MM.1S (cell line): ENCODE measurements at regions not wholly inside any gene's neighbourhood (a gene's known extent, or its start where the extent isn't known, plus 50 kb on each side); places are given as distances from the start of the nearest gene placed in this dataset.
"Not testable (repeated sequence)": the region's sequence is repeated elsewhere in the genome, so short reads cannot be mapped to it uniquely, and the experiment has no call there.

Source experiments
- DNase-seq: peaks from one replicate; pipeline ENCODE4 v3.0.0-alpha.2; 2015
- H2AFZ ChIP-seq: fragments of 300-600 bp; sonication (generic); 2 replicates; pipeline ENCODE4 v1.6.0; 2016; ENCODE audit warnings: antibody characterized with exemption, low read length
- H3F3A ChIP-seq: fragments of 300-600 bp; sonication (generic); 2 replicates; pipeline ENCODE4 v1.6.1; 2016; ENCODE audit warnings: mild to moderate bottlenecking, antibody characterized with exemption, low read length, moderate library complexity, mixed read lengths; ENCODE audit not compliant: insufficient read depth
- H3K27ac ChIP-seq: fragments of 300-600 bp; sonication (generic); 2 replicates; pipeline ENCODE4 v1.5.1; 2016; ENCODE audit warnings: mild to moderate bottlenecking, low read length
- H3K27me3 ChIP-seq: fragments of 300-600 bp; sonication (generic); replicated peaks from 2 replicates; pipeline ENCODE4 v1.6.0; 2016; ENCODE audit warnings: low read length; ENCODE audit not compliant: insufficient read depth
- H3K36me3 ChIP-seq: fragments of 300-600 bp; sonication (generic); replicated peaks from 2 replicates; pipeline ENCODE4 v1.6.1; 2016; ENCODE audit warnings: mild to moderate bottlenecking, low read length, mixed read lengths; ENCODE audit not compliant: insufficient read depth
- H3K4me1 ChIP-seq: fragments of 300-600 bp; sonication (generic); 2 replicates; pipeline ENCODE4 v1.6.1; 2016; ENCODE audit warnings: low read length, mixed read lengths
- H3K4me2 ChIP-seq: fragments of 300-600 bp; sonication (generic); 2 replicates; pipeline ENCODE4 v1.6.0; 2016; ENCODE audit warnings: low read depth, low read length
- H3K4me3 ChIP-seq: fragments of 300-600 bp; sonication (generic); 2 replicates; pipeline ENCODE4 v1.5.1; 2016; ENCODE audit warnings: low read length, mixed read lengths
- H3K79me2 ChIP-seq: fragments of 300-600 bp; sonication (generic); 2 replicates; pipeline ENCODE4 v1.6.1; 2016; ENCODE audit warnings: mixed run types, low read length, mixed read lengths
- H3K9ac ChIP-seq: fragments of 300-600 bp; sonication (generic); 2 replicates; pipeline ENCODE4 v1.6.1; 2016; ENCODE audit warnings: low read length, mixed read lengths
- H3K9me2 ChIP-seq: fragments of 300-600 bp; sonication (generic); replicated peaks from 2 replicates; pipeline ENCODE4 v1.6.1; 2016; ENCODE audit warnings: mild to moderate bottlenecking, low read length, mixed read lengths; ENCODE audit not compliant: insufficient read depth
- H3K9me3 ChIP-seq: fragments of 300-600 bp; sonication (generic); replicated peaks from 2 replicates; pipeline ENCODE4 v1.6.1; 2016; ENCODE audit warnings: mild to moderate bottlenecking, low read length, mixed read lengths; ENCODE audit not compliant: insufficient read depth
- H4K20me1 ChIP-seq: fragments of 300-600 bp; sonication (generic); 2 replicates; pipeline ENCODE4 v1.6.1; 2016; ENCODE audit warnings: mild to moderate bottlenecking, low read length, moderate library complexity, mixed read lengths; ENCODE audit not compliant: insufficient read depth
- CTCF ChIP-seq: fragments of 300-600 bp; sonication (generic); IDR thresholded peaks from 2 replicates; pipeline ENCODE4 v1.5.1; 2016; ENCODE audit warnings: antibody characterized with exemption, low read length, mixed read lengths
- EZH2 ChIP-seq: fragments of 300-600 bp; sonication (generic); optimal IDR thresholded peaks from 2 replicates; pipeline ENCODE3; 2017; ENCODE audit warnings: low read depth, mild to moderate bottlenecking, antibody characterized with exemption, low read length, mixed read lengths
- EZH2phosphoT487 ChIP-seq: fragments of 300-600 bp; sonication (generic); IDR thresholded peaks from 2 replicates; pipeline ENCODE4 v1.6.1; 2018; ENCODE audit warnings: antibody characterized with exemption, low read length

GRCh38 chr6:19898141-19898740 lies 61.1 kb downstream of the ID4 start:
- Histone ChIP-seq H4K20me1 (no peaks in the 10 kb centered on the region), H3K36me3 (no peaks in the 10 kb centered on the region), H3K27me3 (no peaks in the 10 kb centered on the region), H3K4me1 (no peaks in the 10 kb centered on the region), H3K9me2 (no peaks in the 10 kb centered on the region), H3K4me2 (no peak overlapping the region), H3K9ac (no peak overlapping the region), H2AFZ (no peak overlapping the region), H3K79me2 (no peaks in the 10 kb centered on the region), H3F3A (no peaks in the 10 kb centered on the region), H3K4me3 (no peak overlapping the region), H3K9me3 (no peaks in the 10 kb centered on the region), H3K27ac (no peak overlapping the region)
- no peak for TF ChIP-seq EZH2
- TF ChIP-seq EZH2phosphoT487, result no peak
- TF ChIP-seq CTCF, result no peak
- DNase-seq, result no peak

DNA sequence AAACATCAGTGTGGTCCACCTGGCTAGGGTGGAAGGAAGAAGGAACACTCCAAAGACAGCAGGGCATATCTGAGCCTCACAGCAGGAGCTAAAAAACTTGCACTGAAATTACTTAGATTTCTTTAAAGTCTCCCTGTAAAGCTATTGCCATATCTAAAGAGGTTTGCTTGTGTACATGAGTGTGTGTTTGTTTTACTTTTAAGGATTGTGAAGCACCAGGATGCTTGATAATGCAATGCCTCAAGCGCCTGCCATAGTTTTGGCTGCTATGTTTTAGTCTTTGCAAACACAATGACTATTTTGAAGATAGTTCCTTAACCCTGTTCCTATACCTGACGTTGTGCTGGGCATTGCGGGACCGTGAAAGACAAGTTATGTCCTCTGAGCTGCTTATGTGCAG lies 65.0 kb downstream of the ID4 start:
- Histone ChIP-seq H3K27ac (no peak overlapping the region), H3K4me1 (no peaks in the 10 kb centered on the region), H3K4me3 (no peak overlapping the region), H3K4me2 (no peak overlapping the region), H3K79me2 (no peaks in the 10 kb centered on the region), H3K27me3 (no peaks in the 10 kb centered on the region), H2AFZ (no peak overlapping the region), H4K20me1 (no peaks in the 10 kb centered on the region), H3K9ac (no peak overlapping the region), H3F3A (no peaks in the 10 kb centered on the region), H3K9me2 (no peaks in the 10 kb centered on the region), H3K9me3 (no peaks in the 10 kb centered on the region), H3K36me3 (no peaks in the 10 kb centered on the region)
- no peak for DNase-seq
- TF ChIP-seq EZH2phosphoT487 (no peak), EZH2 (no peak), CTCF (no peak)

- H3K9me2 ChIP-seq, H3K9me3 ChIP-seq, H4K20me1 ChIP-seq, DNase-seq, H2AFZ ChIP-seq, H3K4me1 ChIP-seq, H3K27me3 ChIP-seq, H3F3A ChIP-seq, H3K79me2 ChIP-seq, H3K36me3 ChIP-seq, H3K9ac ChIP-seq, H3K27ac ChIP-seq, H3K4me3 ChIP-seq, H3K4me2 ChIP-seq: not testable (repeated sequence)
- TF ChIP-seq CTCF, result peak; percentile 8; the same call in 1 of the 2 replicates
Observed at GRCh38 chr6:19904408-19904807, 67.2 kb downstream of the ID4 start.
